DOHH2 (cell line): ENCODE measurements at regions not wholly inside any gene's neighbourhood (a gene's known extent, or its start where the extent isn't known, plus 50 kb on each side); places are given as distances from the start of the nearest gene placed in this dataset.

Experiments used
- CTCF ChIP-seq: fragments of 200-600 bp; sonication (generic); IDR thresholded peaks from one replicate; pipeline ENCODE4 v1.5.1; 2014; ENCODE audit warnings: antibody characterized with exemption, mild to moderate bottlenecking, low read depth, low read length; ENCODE audit not compliant: poor library complexity, severe bottlenecking
- EZH2phosphoT487 ChIP-seq: fragments of 200-600 bp; sonication (generic); IDR thresholded peaks from 2 replicates; pipeline ENCODE4 v1.6.1; 2017; ENCODE audit warnings: borderline replicate concordance, mild to moderate bottlenecking, antibody characterized with exemption, low read length, moderate library complexity, mixed read lengths

- TF ChIP-seq CTCF (no peak), EZH2phosphoT487 (no peak)
Measured at GRCh38 chr1:228980232-228980937, 245.1 kb downstream of the RHOU start.
